Right atrium auricular region (tissue), 2 donors: ENCODE measurements at regions not wholly inside any gene's neighbourhood (a gene's known extent, or its start where the extent isn't known, plus 50 kb on each side); places are given as distances from the start of the nearest gene placed in this dataset.

Experiments used
- DNase-seq: peaks from one replicate; pipeline ENCODE4 v3.0.0-alpha.2; 2019; ENCODE audit warnings: low spot score
- H3K27ac ChIP-seq, 2 donors: fragments of 200-600 bp; sonication (generic); 1 replicate in 1 of 2; 2 replicates in 1 of 2; pipeline ENCODE4 v1.5.1; 2016 to 2019
- H3K27me3 ChIP-seq, 2 donors: fragments of 200-600 bp; sonication (generic); one replicate each; pipeline versions ENCODE4 v1.5.1 to v1.6.0; 2017 to 2019
- H3K36me3 ChIP-seq: fragments of 200-600 bp; sonication (generic); one replicate; pipeline ENCODE4 v1.5.1; 2016
- H3K4me1 ChIP-seq, 2 donors: fragments of 200-600 bp; sonication (generic); one replicate each; pipeline versions ENCODE4 v1.5.1 to v1.6.0; 2017 to 2019
- H3K4me3 ChIP-seq, 2 donors: fragments of 200-600 bp; sonication (generic); 1 replicate in 1 of 2; 2 replicates in 1 of 2; pipeline ENCODE4 v1.5.1; 2017 to 2019; ENCODE audit warnings: mild to moderate bottlenecking in 1 of 2, moderate library complexity in 1 of 2
- H3K9me3 ChIP-seq, 2 donors: fragments of 200-600 bp; sonication (generic); one replicate each; pipeline ENCODE4 v1.5.1; 2019
- TF ChIP-seq, protein P1 (sequence below), 2 donors: fragments of 200-600 bp; sonication (generic); IDR thresholded peaks; one replicate each; pipeline ENCODE4 v1.5.1; 2019; ENCODE audit warnings: antibody characterized with exemption in 2 of 2

DNA sequence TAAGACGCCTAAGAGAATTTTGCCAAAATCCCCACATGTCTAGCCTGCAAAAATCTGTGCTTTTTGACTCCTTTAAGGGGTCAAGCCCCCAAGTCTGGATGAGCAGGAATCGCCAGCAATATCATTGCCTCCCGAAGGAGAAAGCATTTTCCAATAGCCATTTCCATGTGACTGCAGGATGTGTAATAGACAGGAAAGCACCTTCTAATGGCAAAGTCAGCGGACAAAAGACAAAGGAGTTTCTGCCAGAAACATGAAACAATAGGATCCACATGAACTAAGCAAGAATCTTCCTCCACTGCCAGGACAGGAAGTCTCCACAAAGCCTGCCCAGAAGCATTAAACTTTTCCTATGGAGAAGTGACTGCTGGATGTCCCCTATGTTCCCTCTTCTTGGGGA lies 177.1 kb upstream of the PCSK5 start:
- Histone ChIP-seq H3K27ac (no peak overlapping the region), H3K4me3 (no peak overlapping the region), H3K27me3 (no peaks in the 10 kb centered on the region), H3K36me3 (no peaks in the 10 kb centered on the region), H3K4me1 (no peaks in the 10 kb centered on the region), H3K9me3 (no peaks in the 10 kb centered on the region)
- no peak for DNase-seq
- TF ChIP-seq, protein P1, sequence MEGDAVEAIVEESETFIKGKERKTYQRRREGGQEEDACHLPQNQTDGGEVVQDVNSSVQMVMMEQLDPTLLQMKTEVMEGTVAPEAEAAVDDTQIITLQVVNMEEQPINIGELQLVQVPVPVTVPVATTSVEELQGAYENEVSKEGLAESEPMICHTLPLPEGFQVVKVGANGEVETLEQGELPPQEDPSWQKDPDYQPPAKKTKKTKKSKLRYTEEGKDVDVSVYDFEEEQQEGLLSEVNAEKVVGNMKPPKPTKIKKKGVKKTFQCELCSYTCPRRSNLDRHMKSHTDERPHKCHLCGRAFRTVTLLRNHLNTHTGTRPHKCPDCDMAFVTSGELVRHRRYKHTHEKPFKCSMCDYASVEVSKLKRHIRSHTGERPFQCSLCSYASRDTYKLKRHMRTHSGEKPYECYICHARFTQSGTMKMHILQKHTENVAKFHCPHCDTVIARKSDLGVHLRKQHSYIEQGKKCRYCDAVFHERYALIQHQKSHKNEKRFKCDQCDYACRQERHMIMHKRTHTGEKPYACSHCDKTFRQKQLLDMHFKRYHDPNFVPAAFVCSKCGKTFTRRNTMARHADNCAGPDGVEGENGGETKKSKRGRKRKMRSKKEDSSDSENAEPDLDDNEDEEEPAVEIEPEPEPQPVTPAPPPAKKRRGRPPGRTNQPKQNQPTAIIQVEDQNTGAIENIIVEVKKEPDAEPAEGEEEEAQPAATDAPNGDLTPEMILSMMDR (IDR thresholded peaks at IDR 0.05): no peak

- no peaks in the 10 kb centered on the region for H3K9me3 ChIP-seq
- no peak for DNase-seq
- no peak overlapping the region for H3K4me3 ChIP-seq
- TF ChIP-seq, protein P1 (IDR thresholded peaks at IDR 0.05): no peak
- H3K4me1 ChIP-seq: no peaks in the 10 kb centered on the region
- no peak overlapping the region for H3K27ac ChIP-seq
- H3K36me3 ChIP-seq: no peaks in the 10 kb centered on the region
- H3K27me3 ChIP-seq: no peaks in the 10 kb centered on the region
Observed at GRCh38 chr9:75715360-75715759, 175.1 kb upstream of the PCSK5 start.

GRCh38 chr9:75718677-75719076 lies 171.8 kb upstream of the PCSK5 start:
- Histone ChIP-seq H3K4me3 (no peak overlapping the region), H3K4me1 (no peaks in the 10 kb centered on the region), H3K27ac (no peak overlapping the region), H3K27me3 (no peaks in the 10 kb centered on the region), H3K9me3 (no peaks in the 10 kb centered on the region), H3K36me3 (no peaks in the 10 kb centered on the region)
- TF ChIP-seq, protein P1 (IDR thresholded peaks at IDR 0.05): no peak
- no peak for DNase-seq

DNA sequence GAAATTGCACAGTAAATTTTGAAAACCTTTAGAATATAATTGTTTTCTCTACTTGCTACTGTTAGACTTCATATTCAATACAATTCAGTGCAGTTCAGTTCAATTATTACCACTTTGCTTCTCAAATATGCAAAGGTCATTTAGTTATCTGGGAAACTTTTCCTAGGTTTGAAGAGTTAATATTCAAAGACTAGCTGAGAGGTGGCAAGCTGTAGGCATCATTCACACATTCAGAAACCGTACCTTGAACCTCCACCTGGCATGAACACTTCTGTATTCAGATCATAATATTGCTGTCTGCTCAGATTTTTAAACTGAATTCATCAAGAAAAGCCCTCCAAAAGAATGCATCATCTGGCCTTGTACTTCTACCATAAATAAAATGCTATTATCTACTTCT lies 162.1 kb upstream of the PCSK5 start:
- H3K27ac ChIP-seq: no peak overlapping the region
- no peak for DNase-seq
- H3K4me3 ChIP-seq: no peak overlapping the region
- no peaks in the 10 kb centered on the region for H3K4me1 ChIP-seq
- TF ChIP-seq, protein P1 (IDR thresholded peaks at IDR 0.05): no peak
- no peaks in the 10 kb centered on the region for H3K27me3 ChIP-seq
- no peaks in the 10 kb centered on the region for H3K36me3 ChIP-seq
- H3K9me3 ChIP-seq: no peaks in the 10 kb centered on the region

GRCh38 chr9:75734802-75735201 lies 155.7 kb upstream of the PCSK5 start:
- Histone ChIP-seq H3K4me1 (no peaks in the 10 kb centered on the region), H3K36me3 (no peaks in the 10 kb centered on the region), H3K27ac (no peak overlapping the region), H3K27me3 (no peaks in the 10 kb centered on the region), H3K4me3 (no peak overlapping the region), H3K9me3 (no peaks in the 10 kb centered on the region)
- TF ChIP-seq, protein P1 (IDR thresholded peaks at IDR 0.05): no peak
- DNase-seq: no peak

DNA sequence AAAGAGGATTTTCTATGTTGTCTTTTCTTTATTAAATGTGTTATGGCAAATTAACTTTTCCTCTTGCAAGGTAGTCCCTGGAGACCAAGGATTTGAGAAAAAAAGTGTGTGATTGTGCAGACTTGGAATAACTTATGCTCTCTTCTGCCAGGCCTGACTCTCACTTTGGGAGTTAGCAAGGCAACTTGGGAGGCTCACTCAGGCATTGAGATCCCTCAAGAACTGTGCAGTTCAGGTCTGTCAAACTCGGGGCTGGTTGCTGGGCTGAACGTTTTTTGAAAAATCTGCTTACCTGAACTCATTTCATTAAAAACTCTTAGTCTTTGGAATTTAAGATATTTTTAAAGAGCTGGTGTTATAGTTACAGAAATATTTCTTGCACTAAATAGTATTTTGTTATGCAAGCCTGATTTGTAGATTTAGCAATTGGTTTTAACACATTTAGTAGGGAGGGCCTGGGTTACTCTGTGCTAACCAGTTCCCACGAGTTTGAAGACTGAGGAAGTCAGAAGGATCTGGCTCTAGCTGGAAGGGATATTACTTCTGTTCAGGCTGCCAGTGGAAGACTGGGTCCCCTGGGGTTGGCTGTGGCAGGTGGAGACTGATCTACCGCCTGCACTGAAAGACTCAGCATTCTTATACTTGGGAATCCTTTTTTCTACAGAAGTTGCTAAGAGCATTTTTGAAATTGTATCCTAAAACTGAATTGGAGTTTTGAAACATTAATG lies 150.4 kb upstream of the PCSK5 start:
- no peaks in the 10 kb centered on the region for H3K36me3 ChIP-seq
- no peaks in the 10 kb centered on the region for H3K4me1 ChIP-seq
- no peaks in the 10 kb centered on the region for H3K9me3 ChIP-seq
- H3K27me3 ChIP-seq: no peaks in the 10 kb centered on the region
- no peak for DNase-seq
- no peak overlapping the region for H3K4me3 ChIP-seq
- TF ChIP-seq, protein P1 (IDR thresholded peaks at IDR 0.05): no peak
- H3K27ac ChIP-seq: no peak overlapping the region
